ENCODE measurements at regions not wholly inside any gene's neighbourhood (a gene's known extent, or its start where the extent isn't known, plus 50 kb on each side); places are given as distances from the start of the nearest gene placed in this dataset.

DNA sequence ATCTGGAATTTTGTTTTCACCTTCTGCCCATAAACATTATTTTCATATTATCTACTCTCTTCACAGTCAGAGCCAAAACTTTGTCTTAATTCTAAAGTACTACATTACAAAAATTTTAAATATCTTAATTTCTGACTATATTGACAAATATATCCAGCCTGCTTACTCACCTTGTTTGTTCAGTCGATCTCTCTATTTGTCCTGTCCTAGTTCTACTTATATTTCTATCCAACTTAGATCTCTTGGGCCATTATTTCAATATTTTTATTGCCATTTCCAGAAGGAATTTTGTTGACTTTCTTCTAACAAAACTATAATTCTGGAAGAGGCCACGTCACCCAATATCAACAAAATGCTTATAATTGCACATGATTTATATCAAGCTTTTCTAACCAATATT lies 652.8 kb upstream of the CTNND2 start:
- no peak overlapping the region for H3K4me2 ChIP-seq (ENCODE audit: insufficient read depth in 1 of 2, low read depth in 2 of 2, low read length in 2 of 2)
- no peaks in the 10 kb centered on the region for H3K27me3 ChIP-seq (replicated peaks in 1 of 4; ENCODE audit: control insufficient read depth in 3 of 4, extremely low read depth in 1 of 4, insufficient read depth in 3 of 4, low read length in 3 of 4)
- no peak overlapping the region for H4K8ac ChIP-seq (ENCODE audit: extremely low read depth, insufficient read depth, low read length)
- H3K4me1 ChIP-seq (replicated peaks in 1 of 4; ENCODE audit: control insufficient read depth in 3 of 4, insufficient read depth in 4 of 4, low read length in 3 of 4): no peaks in the 10 kb centered on the region
- H3K27ac ChIP-seq (ENCODE audit: low read depth, low read length): no peak overlapping the region
- H3K23ac ChIP-seq (ENCODE audit: insufficient read length): no peak overlapping the region
- no peak for DNase-seq (ENCODE audit: low read depth in 1 of 2, low spot score in 2 of 2)
- H2BK15ac ChIP-seq (ENCODE audit: low read length): no peak overlapping the region
- H3K23me2 ChIP-seq (ENCODE audit: low read depth, low read length): no peaks in the 10 kb centered on the region
- H2BK20ac ChIP-seq (ENCODE audit: low read length): no peak overlapping the region
- no peak overlapping the region for H4K5ac ChIP-seq (ENCODE audit: insufficient read length, low read depth, low read length)
- no peak overlapping the region for H2BK120ac ChIP-seq (replicated peaks; ENCODE audit: low read depth, low read length)
- no peak overlapping the region for H3K4me3 ChIP-seq (ENCODE audit: extremely low read depth in 1 of 4, insufficient read depth in 2 of 4, low read depth in 3 of 4, low read length in 4 of 4)
- H3K36me3 ChIP-seq (ENCODE audit: control insufficient read depth in 2 of 4, insufficient read depth in 4 of 4, low read length in 3 of 4): no peaks in the 10 kb centered on the region
- 94% methylated on average over 2 of the region's 2 CpGs; no CpG with 5 or more reads in 1 of the 2 experiments for WGBS, 2 experiments (ENCODE audit: extremely low coverage in 1 of 2, insufficient coverage in 1 of 2, insufficient read length in 1 of 2, insufficient replicate concordance in 2 of 2, low coverage in 1 of 2, low lambda C conversion rate in 2 of 2, missing lambda C conversion rate in 1 of 2)
- H3K79me1 ChIP-seq (ENCODE audit: low read depth, low read length): no peaks in the 10 kb centered on the region
- H2BK5ac ChIP-seq (ENCODE audit: low read depth, low read length): no peak overlapping the region
- no peaks in the 10 kb centered on the region for H4K20me1 ChIP-seq (replicated peaks in 1 of 2; ENCODE audit: control insufficient read depth in 1 of 2, insufficient read depth in 2 of 2, low read length in 2 of 2)
- H3K18ac ChIP-seq (ENCODE audit: extremely low read depth, low read length): no peak overlapping the region
- H3K56ac ChIP-seq (replicated peaks; ENCODE audit: insufficient read length, low read depth, low read length): no peak overlapping the region
- no peak overlapping the region for H4K91ac ChIP-seq (replicated peaks; ENCODE audit: insufficient read length, low read length)
- H2AK5ac ChIP-seq (ENCODE audit: low read depth, low read length): no peak overlapping the region
- no peaks in the 10 kb centered on the region for H3K79me2 ChIP-seq (ENCODE audit: control insufficient read depth in 1 of 2, insufficient read depth in 2 of 2, low read length in 2 of 2)
- POLR2A ChIA-PET (ENCODE audit: partially characterized antibody): no interaction called here
- no peak overlapping the region for H2BK12ac ChIP-seq (ENCODE audit: low read depth, low read length)
- 0 out of 2 replicates have a peak overlapping the region, but pooled peaks have one; percentile 4 for H2AFZ ChIP-seq (ENCODE audit: low read length)
- H3K4ac ChIP-seq (replicated peaks; ENCODE audit: insufficient read length, low read depth, low read length): no peak overlapping the region
- no peak overlapping the region for H3K9ac ChIP-seq (replicated peaks in 1 of 4; ENCODE audit: extremely low read depth in 1 of 4, low read depth in 3 of 4, low read length in 3 of 4)
- peaks cover 0 to 3% of the 10 kb centered on the region in 2 experiments; a peak in 1 of 4 replicates for H3K9me3 ChIP-seq (ENCODE audit: insufficient read depth in 2 of 2, low read depth in 1 of 2, low read length in 1 of 2)
- no peak overlapping the region for H3K14ac ChIP-seq (ENCODE audit: insufficient read length)
- no peak for FAIRE-seq
- CTCF ChIA-PET (ENCODE audit: partially characterized antibody): no interaction called here
- no peak for TF ChIP-seq SP1 (IDR thresholded peaks at IDR 0.05; ENCODE audit: low read depth, low read length)
- TF ChIP-seq CTBP2 (IDR thresholded peaks at IDR 0.05; ENCODE audit: borderline replicate concordance, insufficient read depth, insufficient read length, low read length): no peak
- no peak for TF ChIP-seq HDAC2 (IDR thresholded peaks at IDR 0.05; ENCODE audit: borderline replicate concordance in 1 of 2, low read depth in 2 of 2, low read length in 2 of 2)
- TF ChIP-seq, protein P1, sequence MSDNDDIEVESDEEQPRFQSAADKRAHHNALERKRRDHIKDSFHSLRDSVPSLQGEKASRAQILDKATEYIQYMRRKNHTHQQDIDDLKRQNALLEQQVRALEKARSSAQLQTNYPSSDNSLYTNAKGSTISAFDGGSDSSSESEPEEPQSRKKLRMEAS (IDR thresholded peaks at IDR 0.05): no peak
- no peak for TF ChIP-seq YY1 (IDR thresholded peaks at IDR 0.05; ENCODE audit: low read depth, low read length)
- TF ChIP-seq GABPA (IDR thresholded peaks at IDR 0.05; ENCODE audit: borderline replicate concordance, insufficient read depth, low read length): no peak
- TF ChIP-seq EGR1 (IDR thresholded peaks at IDR 0.05; ENCODE audit: borderline replicate concordance, low read depth, low read length): no peak
- no peak for TF ChIP-seq KDM4A (IDR thresholded peaks at IDR 0.05; ENCODE audit: low read depth, low read length, severe bottlenecking)
- no peak for TF ChIP-seq POLR2A (IDR thresholded peaks at IDR 0.05; ENCODE audit: control extremely low read depth in 1 of 2, low read depth in 2 of 2, low read length in 2 of 2)
- no peak for TF ChIP-seq FOSL1 (IDR thresholded peaks at IDR 0.05; ENCODE audit: insufficient read depth, low read depth, low read length)
- no peak for TF ChIP-seq EP300 (IDR thresholded peaks at IDR 0.05; ENCODE audit: borderline replicate concordance in 1 of 2, low read depth in 2 of 2, low read length in 2 of 2)
- TF ChIP-seq, protein P2, sequence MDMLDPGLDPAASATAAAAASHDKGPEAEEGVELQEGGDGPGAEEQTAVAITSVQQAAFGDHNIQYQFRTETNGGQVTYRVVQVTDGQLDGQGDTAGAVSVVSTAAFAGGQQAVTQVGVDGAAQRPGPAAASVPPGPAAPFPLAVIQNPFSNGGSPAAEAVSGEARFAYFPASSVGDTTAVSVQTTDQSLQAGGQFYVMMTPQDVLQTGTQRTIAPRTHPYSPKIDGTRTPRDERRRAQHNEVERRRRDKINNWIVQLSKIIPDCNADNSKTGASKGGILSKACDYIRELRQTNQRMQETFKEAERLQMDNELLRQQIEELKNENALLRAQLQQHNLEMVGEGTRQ (IDR thresholded peaks at IDR 0.05; ENCODE audit: low read length): no peak
- TF ChIP-seq TAF7 (optimal IDR thresholded peaks at IDR 0.05; ENCODE audit: borderline replicate concordance, low read depth, low read length): no peak

Data from H1 (cell line).